ENCODE measurements at regions not wholly inside any gene's neighbourhood (a gene's known extent, or its start where the extent isn't known, plus 50 kb on each side); places are given as distances from the start of the nearest gene placed in this dataset.

- TF ChIP-seq CTCF (IDR thresholded peaks at IDR 0.05; ENCODE audit: low read depth, low read length): no peak
- no peak for TF ChIP-seq POLR2A (IDR thresholded peaks at IDR 0.05; ENCODE audit: extremely low read depth, insufficient read length)
- TF ChIP-seq MAX (IDR thresholded peaks at IDR 0.05; ENCODE audit: low read depth, low read length): no peak
- no peak for TF ChIP-seq MYC (IDR thresholded peaks at IDR 0.05; ENCODE audit: low read depth, low read length)
Measured at GRCh38 chr11:13119361-13119760, 110.2 kb downstream of the RASSF10 start.
